Parathyroid adenoma (tissue), 2 donors: ENCODE measurements at regions not wholly inside any gene's neighbourhood (a gene's known extent, or its start where the extent isn't known, plus 50 kb on each side); places are given as distances from the start of the nearest gene placed in this dataset.

Experiments
- H2AFZ ChIP-seq: fragments of 300-600 bp; sonication (generic); one replicate; pipeline ENCODE4 v1.7.0; 2017; ENCODE audit warnings: antibody characterized with exemption, mild to moderate bottlenecking
- H3K27ac ChIP-seq: fragments of 300-600 bp; sonication (generic); one replicate; pipeline ENCODE4 v1.7.0; 2017
- H3K27me3 ChIP-seq: fragments of 300-600 bp; sonication (generic); one replicate; pipeline ENCODE4 v1.7.0; 2017; ENCODE audit warnings: low read length; ENCODE audit not compliant: control insufficient read depth, insufficient read depth
- H3K36me3 ChIP-seq: fragments of 300-600 bp; sonication (generic); one replicate; pipeline ENCODE4 v1.7.0; 2017; ENCODE audit warnings: low read length; ENCODE audit not compliant: control insufficient read depth, insufficient read depth
- H3K4me1 ChIP-seq: fragments of 300-600 bp; sonication (generic); one replicate; pipeline ENCODE4 v1.7.0; 2017; ENCODE audit warnings: control low read depth
- H3K4me2 ChIP-seq: fragments of 300-600 bp; sonication (generic); one replicate; pipeline ENCODE4 v1.7.0; 2017; ENCODE audit warnings: low read length
- H3K4me3 ChIP-seq: fragments of 300-600 bp; sonication (generic); one replicate; pipeline ENCODE4 v1.7.0; 2017; ENCODE audit warnings: low read depth, low read length
- H3K79me2 ChIP-seq: fragments of 300-600 bp; sonication (generic); one replicate; pipeline ENCODE4 v1.7.0; 2017; ENCODE audit warnings: control low read depth
- H3K9ac ChIP-seq: fragments of 300-600 bp; sonication (generic); one replicate; pipeline ENCODE4 v1.7.0; 2017; ENCODE audit warnings: mild to moderate bottlenecking
- H3K9me3 ChIP-seq: fragments of 300-600 bp; sonication (generic); one replicate; pipeline ENCODE4 v1.7.0; 2017; ENCODE audit warnings: low read length; ENCODE audit not compliant: control insufficient read depth
- CTCF ChIP-seq: fragments of 300-600 bp; sonication (generic); IDR thresholded peaks from one replicate; pipeline ENCODE4 v1.7.0; 2017; ENCODE audit warnings: antibody characterized with exemption, mild to moderate bottlenecking
- donor health status: primary hyperparathyroidism.

GRCh38 chr13:106382534-106382933, 152.9 kb downstream of the EFNB2 start:
- H3K9me3 ChIP-seq, result no peaks in the 10 kb centered on the region
- no peak for TF ChIP-seq CTCF
- no peak overlapping the region for H3K4me2 ChIP-seq
- H3K27ac ChIP-seq, result no peak overlapping the region
- H3K27me3 ChIP-seq, result no peaks in the 10 kb centered on the region
- H3K9ac ChIP-seq, result no peak overlapping the region
- no peaks in the 10 kb centered on the region for H3K4me1 ChIP-seq
- no peaks in the 10 kb centered on the region for H3K79me2 ChIP-seq
- H3K4me3 ChIP-seq, result no peak overlapping the region
- no peak overlapping the region for H2AFZ ChIP-seq
- H3K36me3 ChIP-seq, result no peaks in the 10 kb centered on the region

- Histone ChIP-seq H2AFZ (no peak overlapping the region), H3K79me2 (no peaks in the 10 kb centered on the region), H3K27me3 (no peaks in the 10 kb centered on the region), H3K9ac (no peak overlapping the region), H3K4me3 (no peak overlapping the region), H3K4me1 (no peaks in the 10 kb centered on the region), H3K9me3 (no peaks in the 10 kb centered on the region), H3K4me2 (no peak overlapping the region), H3K27ac (no peak overlapping the region), H3K36me3 (no peaks in the 10 kb centered on the region)
- TF ChIP-seq CTCF, result no peak
Observed at GRCh38 chr13:106381091-106381490, 154.4 kb downstream of the EFNB2 start.

GRCh38 chr13:106377931-106378662, 157.4 kb downstream of the EFNB2 start:
- no peaks in the 10 kb centered on the region for H3K79me2 ChIP-seq
- H3K4me2 ChIP-seq, result no peak overlapping the region
- no peak overlapping the region for H3K27ac ChIP-seq
- no peak overlapping the region for H2AFZ ChIP-seq
- H3K4me3 ChIP-seq, result no peak overlapping the region
- H3K9me3 ChIP-seq, result no peaks in the 10 kb centered on the region
- no peak overlapping the region for H3K9ac ChIP-seq
- H3K4me1 ChIP-seq, result no peaks in the 10 kb centered on the region
- H3K36me3 ChIP-seq, result no peaks in the 10 kb centered on the region
- no peak for TF ChIP-seq CTCF
- H3K27me3 ChIP-seq, result no peaks in the 10 kb centered on the region

GRCh38 chr13:106377341-106377740, 158.1 kb downstream of the EFNB2 start:
- Histone ChIP-seq H3K27ac (no peak overlapping the region), H3K9ac (no peak overlapping the region), H3K4me1 (no peaks in the 10 kb centered on the region), H3K36me3 (no peaks in the 10 kb centered on the region), H2AFZ (no peak overlapping the region), H3K27me3 (no peaks in the 10 kb centered on the region), H3K4me3 (no peak overlapping the region), H3K79me2 (no peaks in the 10 kb centered on the region), H3K4me2 (no peak overlapping the region), H3K9me3 (no peaks in the 10 kb centered on the region)
- TF ChIP-seq CTCF, result no peak
